ENCODE measurements at regions not wholly inside any gene's neighbourhood (a gene's known extent, or its start where the extent isn't known, plus 50 kb on each side); places are given as distances from the start of the nearest gene placed in this dataset.

DNA sequence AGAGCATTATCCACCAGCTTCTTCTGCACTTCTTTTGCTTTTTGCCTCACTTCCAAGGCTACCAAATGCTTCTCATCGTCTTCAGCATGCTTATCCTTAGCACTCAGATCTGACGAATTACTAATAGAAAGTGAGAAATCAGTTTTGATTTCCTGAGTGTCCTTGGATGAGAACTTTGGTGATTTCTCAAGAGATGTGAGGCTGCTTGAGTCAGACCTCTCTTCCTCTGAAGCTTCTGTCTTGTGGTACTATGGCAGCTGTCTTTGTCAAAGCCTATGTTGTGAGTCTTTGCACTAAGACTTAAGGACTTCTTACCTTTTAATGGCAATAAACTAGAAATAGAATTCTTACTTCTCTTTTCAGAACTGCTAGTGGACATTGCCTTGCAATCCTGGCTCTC is 169.9 kb downstream of the CPE start:
- no peaks in the 10 kb centered on the region for H3K9me3 ChIP-seq (ENCODE audit: control extremely low read depth in 1 of 5, control insufficient read depth in 4 of 5, insufficient read depth in 2 of 5, low read depth in 1 of 5, low read length in 4 of 5)
- H3K4me3 ChIP-seq (ENCODE audit: control insufficient read depth in 1 of 7, extremely low read depth in 1 of 7, insufficient read depth in 4 of 7, low read depth in 2 of 7, low read length in 6 of 7): no peak overlapping the region
- ChIA-PET POLR2A (no interaction called here), CTCF (interaction anchor here (1.0 kb wide), 1 partner anchor 540 kb away, joined by 3 read pairs; no protein-coding TSS in a partner anchor)
- no peak overlapping the region for H3K27ac ChIP-seq (ENCODE audit: insufficient read depth in 1 of 2, low read depth in 1 of 2, low read length in 2 of 2, poor library complexity in 1 of 2, severe bottlenecking in 2 of 2)
- no peak for DNase-seq
- WGBS (ENCODE audit: insufficient coverage): 100% methylated on average over 2 of the region's 2 CpGs
- H3K27me3 ChIP-seq (replicated peaks in 2 of 5; ENCODE audit: control insufficient read depth in 4 of 5, insufficient read depth in 5 of 5, low read length in 4 of 5): no peaks in the 10 kb centered on the region
- no peaks in the 10 kb centered on the region for H3K36me3 ChIP-seq (ENCODE audit: control insufficient read depth in 4 of 4, insufficient read depth in 4 of 4, low read length in 3 of 4)
- peaks cover 0 to 1% (median 0%) of the 10 kb centered on the region in 4 experiments for H3K4me1 ChIP-seq (ENCODE audit: control extremely low read depth in 1 of 4, control insufficient read depth in 4 of 4, insufficient read depth in 4 of 4, low read length in 3 of 4)

GRCh38 chr4:165553221-165553810 is 174.5 kb downstream of the CPE start:
- POLR2A ChIA-PET: no interaction called here
- no peaks in the 10 kb centered on the region for H3K27me3 ChIP-seq (replicated peaks in 2 of 5; ENCODE audit: control insufficient read depth in 4 of 5, insufficient read depth in 5 of 5, low read length in 4 of 5)

GRCh38 chr4:165555302-165555701 is 176.5 kb downstream of the CPE start:
- Histone ChIP-seq H3K27me3 (replicated peaks in 2 of 5; ENCODE audit: control insufficient read depth in 4 of 5, insufficient read depth in 5 of 5, low read length in 4 of 5) (no peaks in the 10 kb centered on the region), H3K27ac (ENCODE audit: insufficient read depth in 1 of 2, low read depth in 1 of 2, low read length in 2 of 2, poor library complexity in 1 of 2, severe bottlenecking in 2 of 2) (no peak overlapping the region), H3K4me1 (ENCODE audit: control extremely low read depth in 1 of 4, control insufficient read depth in 4 of 4, insufficient read depth in 4 of 4, low read length in 3 of 4) (no peaks in the 10 kb centered on the region), H3K36me3 (ENCODE audit: control insufficient read depth in 4 of 4, insufficient read depth in 4 of 4, low read length in 3 of 4) (no peaks in the 10 kb centered on the region), H3K9me3 (ENCODE audit: control extremely low read depth in 1 of 5, control insufficient read depth in 4 of 5, insufficient read depth in 2 of 5, low read depth in 1 of 5, low read length in 4 of 5) (peaks cover 0 to 1% (median 0%) of the 10 kb centered on the region in 5 experiments), H3K4me3 (ENCODE audit: control insufficient read depth in 1 of 7, extremely low read depth in 1 of 7, insufficient read depth in 4 of 7, low read depth in 2 of 7, low read length in 6 of 7) (no peak overlapping the region)
- CTCF ChIA-PET: no interaction called here
- WGBS (ENCODE audit: insufficient coverage): 96% methylated on average over 3 of the region's 5 CpGs
- no peak for DNase-seq
- POLR2A ChIA-PET: no interaction called here

More at GRCh38 chr4:165553221-165553810, 174.5 kb downstream of the CPE start:
- Histone ChIP-seq H3K4me1 (ENCODE audit: control extremely low read depth in 1 of 4, control insufficient read depth in 4 of 4, insufficient read depth in 4 of 4, low read length in 3 of 4) (no peaks in the 10 kb centered on the region), H3K4me3 (ENCODE audit: control insufficient read depth in 1 of 7, extremely low read depth in 1 of 7, insufficient read depth in 4 of 7, low read depth in 2 of 7, low read length in 6 of 7) (no peak overlapping the region), H3K9me3 (ENCODE audit: control extremely low read depth in 1 of 5, control insufficient read depth in 4 of 5, insufficient read depth in 2 of 5, low read depth in 1 of 5, low read length in 4 of 5) (no peaks in the 10 kb centered on the region), H3K27ac (ENCODE audit: insufficient read depth in 1 of 2, low read depth in 1 of 2, low read length in 2 of 2, poor library complexity in 1 of 2, severe bottlenecking in 2 of 2) (no peak overlapping the region), H3K36me3 (ENCODE audit: control insufficient read depth in 4 of 4, insufficient read depth in 4 of 4, low read length in 3 of 4) (no peaks in the 10 kb centered on the region)
- CTCF ChIA-PET: no interaction called here
- 100% methylated on average over 1 of the region's 2 CpGs for WGBS (ENCODE audit: insufficient coverage)
- no peak for DNase-seq

- DNase-seq: no peak
- Histone ChIP-seq H3K27ac (ENCODE audit: insufficient read depth in 1 of 2, low read depth in 1 of 2, low read length in 2 of 2, poor library complexity in 1 of 2, severe bottlenecking in 2 of 2) (no peak overlapping the region), H3K4me3 (ENCODE audit: control insufficient read depth in 1 of 7, extremely low read depth in 1 of 7, insufficient read depth in 4 of 7, low read depth in 2 of 7, low read length in 6 of 7) (no peak overlapping the region), H3K4me1 (ENCODE audit: control extremely low read depth in 1 of 4, control insufficient read depth in 4 of 4, insufficient read depth in 4 of 4, low read length in 3 of 4) (no peaks in the 10 kb centered on the region), H3K9me3 (ENCODE audit: control extremely low read depth in 1 of 5, control insufficient read depth in 4 of 5, insufficient read depth in 2 of 5, low read depth in 1 of 5, low read length in 4 of 5) (peaks cover 0 to 2% (median 1%) of the 10 kb centered on the region in 5 experiments), H3K27me3 (replicated peaks in 2 of 5; ENCODE audit: control insufficient read depth in 4 of 5, insufficient read depth in 5 of 5, low read length in 4 of 5) (no peaks in the 10 kb centered on the region), H3K36me3 (ENCODE audit: control insufficient read depth in 4 of 4, insufficient read depth in 4 of 4, low read length in 3 of 4) (no peaks in the 10 kb centered on the region)
- WGBS (ENCODE audit: insufficient coverage): no CpG with 5 or more reads among the region's 1 CpG
- ChIA-PET CTCF (no interaction called here), POLR2A (no interaction called here)
Observed at GRCh38 chr4:165556383-165556782, 177.6 kb downstream of the CPE start.

- no peak overlapping the region for H3K4me3 ChIP-seq (ENCODE audit: control insufficient read depth in 1 of 7, extremely low read depth in 1 of 7, insufficient read depth in 4 of 7, low read depth in 2 of 7, low read length in 6 of 7)
- WGBS (ENCODE audit: insufficient coverage): 100% methylated on average over 2 of the region's 4 CpGs
- H3K4me1 ChIP-seq (ENCODE audit: control extremely low read depth in 1 of 4, control insufficient read depth in 4 of 4, insufficient read depth in 4 of 4, low read length in 3 of 4): no peaks in the 10 kb centered on the region
- DNase-seq: no peak
- peaks cover 0 to 8% (median 1%) of the 10 kb centered on the region in 5 experiments for H3K9me3 ChIP-seq (ENCODE audit: control extremely low read depth in 1 of 5, control insufficient read depth in 4 of 5, insufficient read depth in 2 of 5, low read depth in 1 of 5, low read length in 4 of 5)
- no peaks in the 10 kb centered on the region for H3K27me3 ChIP-seq (replicated peaks in 2 of 5; ENCODE audit: control insufficient read depth in 4 of 5, insufficient read depth in 5 of 5, low read length in 4 of 5)
- H3K36me3 ChIP-seq (ENCODE audit: control insufficient read depth in 4 of 4, insufficient read depth in 4 of 4, low read length in 3 of 4): no peaks in the 10 kb centered on the region
- ChIA-PET CTCF (no interaction called here), POLR2A (no interaction called here)
- H3K27ac ChIP-seq (ENCODE audit: insufficient read depth in 1 of 2, low read depth in 1 of 2, low read length in 2 of 2, poor library complexity in 1 of 2, severe bottlenecking in 2 of 2): no peak overlapping the region
Observed at GRCh38 chr4:165560941-165561340, 182.1 kb downstream of the CPE start.

DNA sequence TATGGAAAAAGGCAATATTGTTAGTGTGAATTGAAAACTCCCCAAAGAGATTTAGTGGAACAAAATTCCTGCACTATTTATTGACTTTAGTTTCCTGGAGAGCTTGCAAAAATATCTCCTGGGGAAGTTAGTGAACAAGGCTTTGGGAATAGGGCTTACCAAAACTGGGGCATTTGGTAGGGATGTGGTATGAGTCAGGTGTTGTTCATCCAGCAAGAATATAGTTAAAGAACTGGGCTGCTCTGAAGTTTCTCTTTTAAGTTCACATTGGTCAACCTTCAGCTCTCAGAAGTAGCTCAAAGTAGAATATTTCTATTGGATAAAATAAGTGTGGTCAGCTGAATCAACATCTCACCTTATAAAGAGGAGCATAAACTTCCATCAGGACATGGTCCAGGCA is 185.0 kb downstream of the CPE start:
- H3K36me3 ChIP-seq (ENCODE audit: control insufficient read depth in 4 of 4, insufficient read depth in 4 of 4, low read length in 3 of 4): no peaks in the 10 kb centered on the region
- no peak for DNase-seq
- peaks cover 0 to 8% (median 1%) of the 10 kb centered on the region in 5 experiments for H3K9me3 ChIP-seq (ENCODE audit: control extremely low read depth in 1 of 5, control insufficient read depth in 4 of 5, insufficient read depth in 2 of 5, low read depth in 1 of 5, low read length in 4 of 5)
- H3K27ac ChIP-seq (ENCODE audit: insufficient read depth in 1 of 2, low read depth in 1 of 2, low read length in 2 of 2, poor library complexity in 1 of 2, severe bottlenecking in 2 of 2): no peak overlapping the region
- no peaks in the 10 kb centered on the region for H3K27me3 ChIP-seq (replicated peaks in 2 of 5; ENCODE audit: control insufficient read depth in 4 of 5, insufficient read depth in 5 of 5, low read length in 4 of 5)
- no peaks in the 10 kb centered on the region for H3K4me1 ChIP-seq (ENCODE audit: control extremely low read depth in 1 of 4, control insufficient read depth in 4 of 4, insufficient read depth in 4 of 4, low read length in 3 of 4)
- CTCF ChIA-PET: interaction anchor here (1.3 kb wide), 1 partner anchor 65 kb away, joined by 3 read pairs; no protein-coding TSS in a partner anchor
- POLR2A ChIA-PET: no interaction called here
- no peak overlapping the region for H3K4me3 ChIP-seq (ENCODE audit: control insufficient read depth in 1 of 7, extremely low read depth in 1 of 7, insufficient read depth in 4 of 7, low read depth in 2 of 7, low read length in 6 of 7)

GRCh38 chr4:165569031-165569430 is 190.2 kb downstream of the CPE start:
- ChIA-PET CTCF (no interaction called here), POLR2A (interaction anchor here (0.6 kb wide), 1 partner anchor 45 kb away, joined by 4 read pairs; no protein-coding TSS in a partner anchor)
- Histone ChIP-seq H3K4me1 (ENCODE audit: control extremely low read depth in 1 of 4, control insufficient read depth in 4 of 4, insufficient read depth in 4 of 4, low read length in 3 of 4) (no peaks in the 10 kb centered on the region), H3K27ac (ENCODE audit: insufficient read depth in 1 of 2, low read depth in 1 of 2, low read length in 2 of 2, poor library complexity in 1 of 2, severe bottlenecking in 2 of 2) (no peak overlapping the region), H3K27me3 (replicated peaks in 2 of 5; ENCODE audit: control insufficient read depth in 4 of 5, insufficient read depth in 5 of 5, low read length in 4 of 5) (no peaks in the 10 kb centered on the region), H3K36me3 (ENCODE audit: control insufficient read depth in 4 of 4, insufficient read depth in 4 of 4, low read length in 3 of 4) (no peaks in the 10 kb centered on the region), H3K4me3 (ENCODE audit: control insufficient read depth in 1 of 7, extremely low read depth in 1 of 7, insufficient read depth in 4 of 7, low read depth in 2 of 7, low read length in 6 of 7) (no peak overlapping the region), H3K9me3 (ENCODE audit: control extremely low read depth in 1 of 5, control insufficient read depth in 4 of 5, insufficient read depth in 2 of 5, low read depth in 1 of 5, low read length in 4 of 5) (no peaks in the 10 kb centered on the region)
- DNase-seq: no peak
- 100% methylated on average over 2 of the region's 8 CpGs for WGBS (ENCODE audit: insufficient coverage)
